ENCODE measurements at regions not wholly inside any gene's neighbourhood (a gene's known extent, or its start where the extent isn't known, plus 50 kb on each side); places are given as distances from the start of the nearest gene placed in this dataset.

DNA sequence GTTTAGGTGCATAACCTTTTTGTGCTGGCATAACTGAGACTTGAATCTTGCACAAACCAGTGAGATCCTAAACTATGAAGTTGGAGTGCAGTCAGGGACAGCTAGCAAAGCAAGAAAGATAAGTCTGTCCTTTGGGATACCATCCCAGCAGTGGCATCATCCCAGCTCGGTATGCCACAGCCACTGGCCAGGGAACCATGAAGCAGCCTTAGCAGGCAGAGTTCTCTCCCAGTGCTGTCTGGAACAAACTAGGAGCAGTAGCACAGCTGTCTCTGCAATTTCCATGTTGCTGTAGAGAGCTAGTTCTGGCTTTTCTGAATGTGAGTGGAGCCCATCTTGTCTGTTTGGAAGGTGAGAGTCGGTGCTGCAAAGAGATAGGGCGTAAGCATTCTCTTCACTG lies 130.3 kb downstream of the DTWD1 start:
- DNase-seq (ENCODE audit: low spot score): no peak

DNA sequence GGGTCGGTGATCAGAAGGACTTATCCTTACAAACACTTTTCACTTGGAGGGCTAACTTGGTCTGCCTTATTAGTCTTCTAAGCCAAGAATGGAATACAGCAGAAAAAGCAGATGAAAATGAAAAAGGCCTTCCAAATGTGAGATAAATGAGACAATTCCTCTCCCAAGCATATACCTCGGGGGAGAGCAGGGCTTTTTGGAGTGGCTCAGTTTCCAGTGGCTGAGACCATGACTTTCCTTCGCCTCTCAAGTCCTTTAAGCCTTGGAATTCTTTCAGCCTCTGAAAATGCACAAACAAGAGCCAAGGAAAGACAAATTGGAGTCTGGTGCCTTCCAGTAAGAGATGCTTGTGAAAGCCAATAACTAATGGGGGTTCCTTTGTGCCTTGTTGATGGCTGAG lies 130.9 kb downstream of the DTWD1 start:
- DNase-seq (ENCODE audit: low spot score): no peak

GRCh38 chr15:49752517-49752916 lies 131.7 kb downstream of the DTWD1 start:
- DNase-seq (ENCODE audit: low spot score): no peak

DNA sequence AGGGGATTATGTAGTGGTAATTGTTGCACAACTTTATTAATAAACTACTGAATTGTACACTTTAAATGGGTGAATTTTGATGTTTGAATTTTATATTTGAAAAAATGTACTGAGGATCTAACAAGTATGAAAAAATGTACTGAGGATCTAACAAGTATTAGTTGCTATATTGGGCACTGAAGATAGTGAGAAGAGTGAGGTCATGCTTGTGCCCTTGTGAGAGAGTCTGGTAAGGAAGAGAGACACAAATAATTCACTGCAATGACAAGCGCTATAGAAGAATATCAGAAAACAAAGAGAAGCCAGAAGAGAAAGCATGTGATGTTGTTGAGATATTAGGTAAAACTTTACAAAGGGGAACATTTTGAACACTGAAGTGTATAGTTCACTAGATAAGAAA lies 137.6 kb downstream of the DTWD1 start:
- no peak for DNase-seq (ENCODE audit: low spot score)

- no peak for DNase-seq (ENCODE audit: low spot score)
Observed at GRCh38 chr15:49758856-49759255, 138.0 kb downstream of the DTWD1 start.

- DNase-seq (ENCODE audit: low spot score): no peak
Observed at GRCh38 chr15:49760749-49761148, 139.9 kb downstream of the DTWD1 start.

- DNase-seq (ENCODE audit: low spot score): no peak
Observed at GRCh38 chr15:49769225-49769624, 148.4 kb downstream of the DTWD1 start.

DNA sequence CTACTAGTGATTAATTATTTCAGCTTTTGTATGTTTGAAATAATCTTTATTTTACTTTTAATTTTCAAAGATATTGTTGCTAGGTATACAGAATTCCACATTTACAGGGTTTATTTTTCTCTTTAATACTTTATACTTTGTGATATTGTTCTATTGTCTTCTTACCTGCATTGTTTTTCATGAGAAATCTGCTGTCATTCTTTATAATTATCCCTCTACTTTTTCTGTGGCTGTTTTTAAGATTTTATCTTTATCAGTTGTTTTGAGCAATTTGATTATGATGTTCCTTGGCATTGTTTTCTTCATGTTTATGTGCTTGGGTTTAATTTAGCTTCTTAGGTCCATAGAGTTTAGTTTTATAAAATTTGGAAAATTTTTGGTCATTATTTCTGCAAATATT lies 168.6 kb downstream of the DTWD1 start:
- DNase-seq (ENCODE audit: low spot score): no peak

- DNase-seq (ENCODE audit: low spot score): no peak
Observed at GRCh38 chr15:49793943-49794342, 173.1 kb downstream of the DTWD1 start.

DNA sequence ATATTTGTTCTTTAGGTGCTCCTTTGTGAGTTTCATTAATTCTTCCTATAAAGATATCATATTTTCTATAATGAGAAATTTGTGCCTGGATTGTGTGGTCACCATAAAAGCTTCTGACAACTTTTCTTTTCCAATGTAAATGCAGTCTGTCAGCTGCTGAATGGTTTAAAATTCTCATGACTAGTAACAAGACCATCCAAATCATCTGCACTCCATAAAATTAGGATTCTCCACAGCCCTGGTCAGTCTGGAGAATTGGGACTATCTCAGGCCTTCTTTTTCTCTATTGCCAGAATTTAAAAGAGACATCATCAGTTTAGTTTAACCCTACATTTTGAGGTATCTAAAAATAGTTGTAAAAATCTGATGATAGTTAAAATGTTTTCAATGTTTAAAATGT lies 180.9 kb downstream of the DTWD1 start:
- DNase-seq (ENCODE audit: low spot score): no peak

All from kidney tubule cell (primary cell).